ENCODE measurements at regions not wholly inside any gene's neighbourhood (a gene's known extent, or its start where the extent isn't known, plus 50 kb on each side); places are given as distances from the start of the nearest gene placed in this dataset.

- TF ChIP-seq CTCF (conservative IDR thresholded peaks at IDR 0.05; ENCODE audit: low read length) (no peak), EZH2phosphoT487 (IDR thresholded peaks at IDR 0.05; ENCODE audit: borderline replicate concordance, low read depth, low read length) (no peak)
Observed at GRCh38 chr6:16816891-16817290, 55.6 kb upstream of the ATXN1 start.
